ENCODE measurements at regions not wholly inside any gene's neighbourhood (a gene's known extent, or its start where the extent isn't known, plus 50 kb on each side); places are given as distances from the start of the nearest gene placed in this dataset.

- WGBS (ENCODE audit: insufficient coverage) = 19% methylated on average over 2 of the region's 4 CpGs
- Histone ChIP-seq H3K4me3 (ENCODE audit: control extremely low read depth in 1 of 5, extremely low read depth in 1 of 5, insufficient read depth in 1 of 5, low read depth in 2 of 5, low read length in 4 of 5) (no peak overlapping the region), H3K4me2 (replicated peaks; ENCODE audit: low read depth, low read length, poor library complexity, severe bottlenecking) (no peak overlapping the region), H3K36me3 (replicated peaks in 1 of 2; ENCODE audit: control extremely low read depth in 1 of 2, control insufficient read depth in 1 of 2, extremely low read depth in 1 of 2, insufficient read depth in 2 of 2, low read length in 1 of 2) (no peaks in the 10 kb centered on the region), H2AFZ (ENCODE audit: insufficient read depth, low read depth, low read length, poor library complexity, severe bottlenecking) (no peak overlapping the region), H3K9me3 (ENCODE audit: control extremely low read depth in 1 of 3, control insufficient read depth in 2 of 3, insufficient read depth in 1 of 3, low read length in 2 of 3) (no peaks in the 10 kb centered on the region), H3K9ac (ENCODE audit: low read length) (no peak overlapping the region), H3K27ac (ENCODE audit: low read length in 2 of 2) (no peak overlapping the region), H3K27me3 (replicated peaks in 1 of 4; ENCODE audit: control extremely low read depth in 1 of 4, control insufficient read depth in 3 of 4, insufficient read depth in 4 of 4, low read length in 3 of 4) (peaks cover 0 to 4% (median 0%) of the 10 kb centered on the region in 4 experiments), H3K4me1 (ENCODE audit: control insufficient read depth in 2 of 2, insufficient read depth in 2 of 2, low read length in 2 of 2) (no peaks in the 10 kb centered on the region), H3K79me2 (ENCODE audit: control insufficient read depth, insufficient read depth, low read length) (no peaks in the 10 kb centered on the region), H4K20me1 (ENCODE audit: control insufficient read depth, insufficient read depth, low read length, poor library complexity, severe bottlenecking) (no peaks in the 10 kb centered on the region)
- no peak for TF ChIP-seq EZH2 (IDR thresholded peaks at IDR 0.05; ENCODE audit: borderline replicate concordance, insufficient read depth, low read depth, low read length, poor library complexity, severe bottlenecking)
- TF ChIP-seq CTCF (IDR thresholded peaks at IDR 0.05) = no peak
- Mint-ChIP-seq H3K9me3 (ENCODE audit: insufficient read depth) (no peaks in the 10 kb centered on the region), H3K4me3 (no peak overlapping the region), H3K4me1 (no peaks in the 10 kb centered on the region), H3K27ac (no peak overlapping the region), H3K27me3 (peaks cover 17% of the 10 kb centered on the region)
- ChIA-PET POLR2A (no interaction called here), CTCF (no interaction called here)
- no peak for ATAC-seq (ENCODE audit: low read depth)
- intact Hi-C loops (cut with micrococcal nuclease) = no loop called here
- DNase-seq = no peak
Observed at GRCh38 chr12:11509326-11509725, 114.0 kb upstream of the PRB2 start.

GRCh38 chr12:11510671-11511070 is 115.3 kb upstream of the PRB2 start:
- H3K27me3 Mint-ChIP-seq = peaks cover 17% of the 10 kb centered on the region
- no peak for DNase-seq

More at GRCh38 chr12:11510671-11511070, 115.3 kb upstream of the PRB2 start:
- H2AFZ ChIP-seq (ENCODE audit: insufficient read depth, low read depth, low read length, poor library complexity, severe bottlenecking) = no peak overlapping the region
- no peak overlapping the region for H3K27ac Mint-ChIP-seq
- WGBS (ENCODE audit: insufficient coverage) = 33% methylated on average over 1 of the region's 1 CpG
- CTCF ChIA-PET = interaction anchor here (1.1 kb wide), 1 partner anchor 15 kb away, joined by 3 read pairs; no protein-coding TSS in a partner anchor
- intact Hi-C loops (cut with micrococcal nuclease) = no loop called here
- H3K27me3 ChIP-seq (replicated peaks in 1 of 4; ENCODE audit: control extremely low read depth in 1 of 4, control insufficient read depth in 3 of 4, insufficient read depth in 4 of 4, low read length in 3 of 4) = peaks cover 0 to 4% (median 0%) of the 10 kb centered on the region in 4 experiments
- no peak overlapping the region for H3K4me3 Mint-ChIP-seq
- H3K36me3 ChIP-seq (replicated peaks in 1 of 2; ENCODE audit: control extremely low read depth in 1 of 2, control insufficient read depth in 1 of 2, extremely low read depth in 1 of 2, insufficient read depth in 2 of 2, low read length in 1 of 2) = no peaks in the 10 kb centered on the region
- H3K4me3 ChIP-seq (ENCODE audit: control extremely low read depth in 1 of 5, extremely low read depth in 1 of 5, insufficient read depth in 1 of 5, low read depth in 2 of 5, low read length in 4 of 5) = no peak overlapping the region
- no peaks in the 10 kb centered on the region for H4K20me1 ChIP-seq (ENCODE audit: control insufficient read depth, insufficient read depth, low read length, poor library complexity, severe bottlenecking)
- no peaks in the 10 kb centered on the region for H3K9me3 Mint-ChIP-seq (ENCODE audit: insufficient read depth)
- no peak overlapping the region for H3K4me2 ChIP-seq (replicated peaks; ENCODE audit: low read depth, low read length, poor library complexity, severe bottlenecking)
- no peak for ATAC-seq (ENCODE audit: low read depth)
- no peaks in the 10 kb centered on the region for H3K4me1 ChIP-seq (ENCODE audit: control insufficient read depth in 2 of 2, insufficient read depth in 2 of 2, low read length in 2 of 2)
- POLR2A ChIA-PET = no interaction called here
- H3K9ac ChIP-seq (ENCODE audit: low read length) = no peak overlapping the region
- no peak for TF ChIP-seq CTCF (IDR thresholded peaks at IDR 0.05)
- no peak for TF ChIP-seq EZH2 (IDR thresholded peaks at IDR 0.05; ENCODE audit: borderline replicate concordance, insufficient read depth, low read depth, low read length, poor library complexity, severe bottlenecking)
- no peaks in the 10 kb centered on the region for H3K9me3 ChIP-seq (ENCODE audit: control extremely low read depth in 1 of 3, control insufficient read depth in 2 of 3, insufficient read depth in 1 of 3, low read length in 2 of 3)
- no peak overlapping the region for H3K27ac ChIP-seq (ENCODE audit: low read length in 2 of 2)
- no peaks in the 10 kb centered on the region for H3K79me2 ChIP-seq (ENCODE audit: control insufficient read depth, insufficient read depth, low read length)
- no peaks in the 10 kb centered on the region for H3K4me1 Mint-ChIP-seq
